ENCODE measurements at regions not wholly inside any gene's neighbourhood (a gene's known extent, or its start where the extent isn't known, plus 50 kb on each side); places are given as distances from the start of the nearest gene placed in this dataset.

- TF ChIP-seq CTCF (conservative IDR thresholded peaks at IDR 0.05 in 1 of 2, IDR thresholded peaks at IDR 0.05 in 1 of 2; ENCODE audit: low read depth in 1 of 2, low read length in 2 of 2) (no peak), EZH2 (IDR thresholded peaks at IDR 0.05; ENCODE audit: low read length, missing control alignments) (no peak)
Measured at GRCh38 chr13:68009546-68009945, 779.4 kb upstream of the PCDH9 start.

Data from fibroblast of lung (primary cell).